GM12874 (cell line): ENCODE measurements at regions not wholly inside any gene's neighbourhood (a gene's known extent, or its start where the extent isn't known, plus 50 kb on each side); places are given as distances from the start of the nearest gene placed in this dataset.

Experiments used
- CTCF ChIP-seq: IDR thresholded peaks from 2 replicates; pipeline ENCODE4 v1.5.1; 2011; ENCODE audit warnings: low read depth, mild to moderate bottlenecking, control low read depth, low read length, moderate library complexity; ENCODE audit not compliant: insufficient read depth

- TF ChIP-seq CTCF: no peak
Measured at GRCh38 chr6:160929361-160929760, 62.2 kb upstream of the MAP3K4 start.

- no peak for TF ChIP-seq CTCF
Measured at GRCh38 chr6:160929831-160930230, 61.7 kb upstream of the MAP3K4 start.

- peak; percentile 86 for TF ChIP-seq CTCF
Measured at GRCh38 chr6:160930547-160931377, 60.8 kb upstream of the MAP3K4 start.

- no peak for TF ChIP-seq CTCF
Measured at GRCh38 chr6:160931378-160932310, 59.9 kb upstream of the MAP3K4 start.

- TF ChIP-seq CTCF: no peak
Measured at GRCh38 chr6:160933256-160933655, 58.3 kb upstream of the MAP3K4 start.

GRCh38 chr6:160934157-160934556, 57.4 kb upstream of the MAP3K4 start:
- TF ChIP-seq CTCF: no peak

- TF ChIP-seq CTCF: no peak
Measured at GRCh38 chr6:160940197-160940596, 51.4 kb upstream of the MAP3K4 start.
